Superior temporal gyrus (tissue), 1 donor: ENCODE measurements at regions not wholly inside any gene's neighbourhood (a gene's known extent, or its start where the extent isn't known, plus 50 kb on each side); places are given as distances from the start of the nearest gene placed in this dataset.
A peak's percentile ranks its signal among the peaks of the same experiment; 100 is the strongest.

ENCODE experiments used
- DNase-seq: peaks from one replicate; pipeline ENCODE4 v3.0.0-alpha.2; 2016; ENCODE audit errors: extremely low spot score

DNA sequence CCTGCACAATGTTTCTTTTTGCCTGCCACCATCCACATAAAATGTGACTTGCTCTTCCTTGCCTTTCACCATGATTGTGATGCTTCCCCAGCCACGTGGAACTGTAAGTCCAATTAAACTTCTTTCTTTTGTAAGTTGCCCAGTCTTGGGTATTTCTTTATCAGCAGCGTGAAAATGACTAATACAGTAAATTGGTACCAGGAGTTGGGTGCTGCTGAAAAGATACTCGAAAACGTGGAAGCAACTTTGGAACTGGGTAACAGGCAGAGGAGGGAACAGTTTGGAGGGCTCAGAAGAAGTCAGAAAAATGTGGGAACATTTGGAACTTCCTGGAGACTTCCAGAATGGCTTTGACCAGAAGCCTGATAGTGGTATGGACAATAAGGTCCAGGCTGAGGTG lies 425.3 kb downstream of the GPATCH2 start:
- no peak for DNase-seq

GRCh38 chr1:217196616-217197015 lies 434.3 kb downstream of the GPATCH2 start:
- no peak for DNase-seq

- no peak for DNase-seq
These were observed 437.7 kb downstream of the GPATCH2 start for GRCh38 chr1:217193151-217193550.

DNA sequence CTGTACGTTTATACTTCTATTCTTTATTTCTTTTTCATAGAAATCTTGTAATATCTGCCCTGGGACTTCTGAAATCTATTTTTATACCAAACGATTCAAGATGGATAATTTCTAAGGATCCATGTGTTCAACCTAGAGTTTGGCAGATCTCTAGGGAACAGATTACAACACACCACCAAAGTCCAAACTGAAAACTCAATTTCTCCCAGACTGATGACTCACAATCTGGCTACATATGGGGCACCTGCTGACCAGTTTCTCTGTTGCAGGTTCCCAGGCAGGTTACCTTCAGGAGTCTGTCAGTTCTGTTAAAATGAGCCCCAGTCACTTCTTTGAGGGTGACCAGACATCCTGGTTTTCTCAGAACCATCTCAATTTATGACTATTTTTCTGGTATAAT lies 439.4 kb downstream of the GPATCH2 start:
- DNase-seq = no peak

- DNase-seq = no peak
These were observed 440.5 kb downstream of the GPATCH2 start for GRCh38 chr1:217190359-217190758.

- DNase-seq = no peak
These were observed 441.5 kb downstream of the GPATCH2 start for GRCh38 chr1:217189362-217189761.

DNA sequence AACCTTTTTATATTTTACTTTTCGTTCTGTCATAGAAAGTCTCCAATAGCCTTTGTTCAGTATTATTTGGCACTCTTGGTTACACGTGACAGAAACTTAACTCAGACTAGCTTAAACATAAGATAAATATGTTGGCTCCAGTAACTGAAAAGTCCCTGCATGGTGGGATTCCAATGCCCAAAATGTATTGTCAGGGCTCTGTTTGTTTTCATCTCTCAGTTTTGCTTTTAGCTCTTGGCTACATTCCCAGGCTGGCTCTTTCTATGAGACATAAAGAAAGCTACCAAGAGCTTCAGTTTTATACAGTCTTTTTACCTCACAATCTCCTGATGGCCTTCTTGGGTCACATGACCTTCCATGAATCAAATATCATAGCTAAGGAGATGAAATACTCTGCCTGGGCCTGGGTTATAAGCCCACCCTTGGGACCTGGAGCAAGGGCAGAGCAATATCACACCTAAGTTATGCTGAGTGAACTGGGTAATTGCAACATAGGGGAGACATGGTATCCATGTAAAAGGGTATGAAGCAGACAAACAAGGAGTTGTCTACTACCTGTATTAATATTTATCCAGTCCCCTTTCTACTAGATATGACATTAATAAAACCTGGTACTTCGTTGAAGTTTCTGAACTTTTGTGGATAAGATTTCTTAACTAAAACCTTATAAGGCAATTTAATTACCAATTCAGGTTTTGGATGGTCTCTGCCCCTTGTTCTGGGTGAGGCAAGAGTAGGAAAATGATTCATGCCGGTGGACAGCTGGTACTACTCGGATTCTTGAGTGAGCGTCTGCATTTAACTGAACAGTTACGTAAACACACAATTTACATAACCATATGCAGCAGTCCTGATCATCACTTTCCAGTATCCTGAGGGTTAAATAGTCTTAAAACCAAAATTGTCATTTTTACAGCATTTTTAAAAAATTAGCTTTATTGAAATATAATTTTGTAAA lies 442.3 kb downstream of the GPATCH2 start:
- no peak for DNase-seq

DNA sequence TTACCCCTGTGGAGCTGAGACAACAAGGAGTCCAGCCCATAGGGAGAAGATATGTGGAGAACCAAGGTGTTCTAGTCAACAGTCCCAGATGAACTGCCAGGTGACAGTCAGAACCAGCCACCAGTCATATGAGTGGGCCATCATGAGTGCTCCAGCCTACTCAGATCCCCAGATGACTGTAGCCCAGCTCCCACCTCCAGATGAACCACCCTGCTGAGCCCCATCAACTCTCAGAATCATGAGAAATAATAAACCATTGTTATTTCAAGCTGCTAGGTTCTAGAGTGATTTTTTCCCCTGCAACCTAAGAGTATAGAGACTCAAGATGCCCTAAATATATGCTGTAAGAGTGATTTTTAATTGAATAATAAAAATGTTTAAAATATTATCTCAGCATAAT lies 444.2 kb downstream of the GPATCH2 start:
- DNase-seq = no peak

DNA sequence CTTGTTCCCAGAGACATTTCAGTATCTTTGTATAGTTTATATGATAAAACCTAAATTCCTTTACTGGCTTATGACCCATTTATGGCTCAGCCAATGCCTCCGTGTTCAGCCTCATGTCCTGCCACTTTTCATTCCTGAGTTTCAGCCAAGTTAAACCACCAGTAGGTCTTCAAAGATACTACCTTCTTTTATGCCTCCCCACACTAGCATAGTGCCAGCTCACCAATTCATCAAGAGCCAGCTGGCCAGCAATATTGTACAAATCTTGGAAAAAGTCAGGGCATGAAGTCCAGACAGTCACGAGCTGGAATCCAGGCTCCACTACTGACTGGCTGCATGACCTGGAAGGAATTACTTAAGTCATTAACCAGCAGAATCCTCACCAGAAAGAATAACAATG lies 446.0 kb downstream of the GPATCH2 start:
- no peak for DNase-seq

DNA sequence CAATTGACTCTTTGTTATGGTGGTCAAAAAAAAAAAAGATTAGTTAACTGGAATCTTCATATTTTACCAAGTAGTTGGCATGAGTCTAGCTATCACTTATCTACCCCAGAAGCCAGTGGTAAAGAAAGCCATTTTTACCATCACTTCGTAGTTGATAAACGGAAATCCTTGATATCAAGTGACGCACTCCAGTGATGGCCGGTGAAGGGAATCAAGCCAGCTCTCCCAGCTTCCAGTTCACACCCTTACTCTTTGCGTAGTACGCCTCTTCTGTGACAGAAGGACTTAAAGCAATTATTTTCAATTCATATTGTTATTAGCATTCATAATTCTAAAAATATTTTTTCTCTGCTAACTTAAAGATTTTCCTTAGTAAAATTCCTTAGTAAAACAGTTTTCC lies 447.9 kb downstream of the GPATCH2 start:
- no peak for DNase-seq

DNA sequence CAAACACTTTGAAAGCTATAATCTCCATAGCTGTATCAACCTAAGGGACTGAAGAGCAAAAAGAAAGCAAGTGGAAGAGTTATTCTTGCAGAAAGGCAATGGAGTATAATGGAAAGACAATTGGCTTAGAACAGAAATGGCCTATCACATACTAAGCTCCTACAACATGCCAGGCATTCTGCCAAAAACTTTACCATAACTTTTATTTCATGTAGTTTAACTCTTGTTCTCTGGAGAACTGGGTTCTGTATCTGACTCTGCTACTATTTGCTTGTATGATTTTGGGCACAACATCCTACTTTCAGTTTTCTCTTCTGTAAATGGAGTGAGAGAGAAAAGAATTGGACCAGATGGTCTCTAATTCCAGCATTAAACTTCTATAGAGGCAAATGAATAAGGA lies 449.1 kb downstream of the GPATCH2 start:
- DNase-seq = no peak

- DNase-seq = no peak
These were observed 449.6 kb downstream of the GPATCH2 start for GRCh38 chr1:217181176-217181746.

GRCh38 chr1:217180443-217180842 lies 450.4 kb downstream of the GPATCH2 start:
- DNase-seq = no peak

GRCh38 chr1:217164403-217164802 lies 441.2 kb upstream of the ESRRG start:
- no peak for DNase-seq

- DNase-seq = peak; percentile 42
These were observed 430.1 kb upstream of the ESRRG start for GRCh38 chr1:217153361-217153760.

- no peak for DNase-seq
These were observed 427.1 kb upstream of the ESRRG start for GRCh38 chr1:217150366-217150765.

DNA sequence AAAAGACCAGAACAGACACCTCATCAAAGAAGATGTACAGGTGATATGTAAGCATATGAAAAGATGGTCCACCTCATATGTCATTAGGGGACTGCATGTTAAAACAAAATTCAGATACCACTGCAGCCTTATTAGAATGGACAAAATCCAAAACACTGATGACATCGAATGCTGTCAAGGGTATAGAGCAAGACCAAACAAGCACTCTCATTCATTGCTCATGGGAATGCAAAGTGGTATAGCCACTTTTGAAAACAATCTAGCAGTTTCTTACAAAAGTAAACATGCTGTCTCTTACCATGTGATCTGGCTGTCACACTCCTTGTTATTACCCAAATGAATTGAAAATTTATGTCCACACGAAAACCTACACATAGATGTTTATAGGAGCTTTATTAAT lies 426.6 kb upstream of the ESRRG start:
- DNase-seq = no peak

GRCh38 chr1:217141711-217142110 lies 418.5 kb upstream of the ESRRG start:
- DNase-seq = peak; percentile 33

DNA sequence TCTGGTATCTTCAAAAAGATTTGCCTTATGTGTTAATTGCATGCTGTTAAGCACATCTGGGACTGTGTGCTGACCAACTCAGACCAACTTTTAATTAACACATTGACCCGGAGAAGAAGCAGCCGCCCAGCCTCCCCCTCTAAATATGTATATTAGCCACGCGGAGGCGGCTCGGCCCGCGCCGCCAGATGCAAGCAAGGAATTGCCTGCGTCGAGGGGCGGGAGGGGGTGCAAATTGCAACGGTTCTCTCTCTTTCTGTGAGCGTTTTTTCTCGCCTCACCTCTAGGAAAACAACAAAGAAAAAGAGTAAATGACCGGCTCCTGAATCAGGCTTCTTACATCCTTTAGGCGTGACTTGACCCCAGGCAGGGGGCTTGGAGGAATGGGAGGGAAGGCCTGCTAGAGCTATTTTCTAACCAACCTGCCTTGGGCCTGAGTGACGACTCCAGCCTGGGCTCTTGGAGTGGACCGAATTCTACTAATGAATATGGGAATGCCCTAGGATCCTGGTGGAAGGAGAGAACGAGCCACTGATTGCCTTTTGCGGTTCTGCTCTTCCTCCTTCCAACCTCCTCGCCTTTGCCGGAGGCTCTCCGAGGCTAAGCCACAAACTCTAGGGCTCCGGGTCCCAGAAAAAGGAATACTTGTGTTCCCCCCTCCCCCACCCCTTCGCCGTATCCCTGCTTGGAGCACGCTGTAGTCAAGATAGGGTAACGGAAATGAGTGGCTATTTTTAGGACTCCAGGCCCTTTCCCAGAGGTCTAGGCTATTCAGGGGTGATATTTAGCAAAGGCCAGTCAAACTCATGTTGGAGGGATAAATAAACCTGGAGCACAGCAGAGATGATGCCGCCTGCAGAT lies 417.0 kb upstream of the ESRRG start:
- DNase-seq = no peak

GRCh38 chr1:217139513-217139912 lies 416.3 kb upstream of the ESRRG start:
- no peak for DNase-seq

- DNase-seq = no peak
These were observed 415.7 kb upstream of the ESRRG start for GRCh38 chr1:217138799-217139466.
